Endodermal cell (in vitro differentiated cells): ENCODE measurements at regions not wholly inside any gene's neighbourhood (a gene's known extent, or its start where the extent isn't known, plus 50 kb on each side); places are given as distances from the start of the nearest gene placed in this dataset.

ENCODE experiments used
- DNase-seq: peaks from one replicate; pipeline ENCODE4 v3.0.0-alpha.2; 2017
- H3K27ac ChIP-seq: 2 replicates; pipeline ENCODE4 v1.5.1; 2013; ENCODE audit warnings: mild to moderate bottlenecking, low read depth, low read length, moderate library complexity
- H3K27me3 ChIP-seq: 2 replicates; pipeline ENCODE4 v1.6.1; 2013; ENCODE audit warnings: mild to moderate bottlenecking, low read length, moderate library complexity; ENCODE audit not compliant: insufficient read depth, control insufficient read depth, poor library complexity, severe bottlenecking
- H3K36me3 ChIP-seq: 2 replicates; pipeline ENCODE4 v1.7.0; 2013; ENCODE audit warnings: mild to moderate bottlenecking, low read length, moderate library complexity; ENCODE audit not compliant: control insufficient read depth, insufficient read depth
- H3K4me1 ChIP-seq: one replicate; pipeline ENCODE4 v1.7.0; 2013; ENCODE audit warnings: low read length; ENCODE audit not compliant: control insufficient read depth, insufficient read depth
- H3K4me3 ChIP-seq: 2 replicates; pipeline ENCODE4 v1.5.1; 2013; ENCODE audit warnings: mild to moderate bottlenecking, low read length, moderate library complexity
- H3K9ac ChIP-seq: 2 replicates; pipeline ENCODE4 v1.6.1; 2013; ENCODE audit warnings: mild to moderate bottlenecking, low read length, moderate library complexity; ENCODE audit not compliant: poor library complexity, severe bottlenecking; ENCODE audit errors: extremely low read depth
- H3K9me3 ChIP-seq: 2 replicates; pipeline ENCODE4 v1.6.1; 2013; ENCODE audit warnings: mild to moderate bottlenecking, low read length, moderate library complexity; ENCODE audit not compliant: control insufficient read depth
- H3K27ac Mint-ChIP-seq: 2 replicates; pipeline ENCODE4 v1.8.0; 2020; ENCODE audit warnings: mixed read lengths
- H3K27me3 Mint-ChIP-seq: 2 replicates; pipeline ENCODE4 v1.8.0; 2021; ENCODE audit warnings: mild to moderate bottlenecking, mixed read lengths; ENCODE audit not compliant: insufficient read depth
- H3K36me3 Mint-ChIP-seq: 2 replicates; pipeline ENCODE4 v1.8.0; 2020; ENCODE audit warnings: low read depth, mixed read lengths
- H3K4me1 Mint-ChIP-seq: 2 replicates; pipeline ENCODE4 v1.8.0; 2020; ENCODE audit warnings: mixed read lengths
- H3K4me3 Mint-ChIP-seq: 2 replicates; pipeline ENCODE4 v1.8.0; 2020; ENCODE audit warnings: mild to moderate bottlenecking, moderate library complexity, mixed read lengths
- H3K9me3 Mint-ChIP-seq: 2 replicates; pipeline ENCODE4 v1.8.0; 2020; ENCODE audit warnings: mild to moderate bottlenecking, mixed read lengths
- CTCF ChIP-seq: fragments of 200-600 bp; sonication (generic); conservative IDR thresholded peaks from 2 replicates; pipeline ENCODE4 v1.5.0; 2021; ENCODE audit warnings: antibody characterized with exemption, mild to moderate bottlenecking
- WGBS, 2 experiments: methylation state at CpG; one replicate each; pipeline versions ENCODE4 v1.1.5 to v1.1.7; 2013; ENCODE audit warnings: missing lambda C conversion rate in 2 of 2, mixed read lengths in 1 of 2; ENCODE audit not compliant: insufficient coverage in 1 of 2, insufficient read length in 1 of 2; 5-methylcytosine and 5-hydroxymethylcytosine counted together

- no peaks in the 10 kb centered on the region for H3K36me3 Mint-ChIP-seq
- no peaks in the 10 kb centered on the region for H3K4me1 ChIP-seq
- DNase-seq = no peak
- H3K9me3 ChIP-seq = no peaks in the 10 kb centered on the region
- no peaks in the 10 kb centered on the region for H3K9me3 Mint-ChIP-seq
- H3K4me1 Mint-ChIP-seq = peaks cover 18% of the 10 kb centered on the region
- TF ChIP-seq CTCF = no peak
- H3K4me3 Mint-ChIP-seq = no peak overlapping the region
- H3K27me3 ChIP-seq = peaks cover 26% of the 10 kb centered on the region
- H3K9ac ChIP-seq = no peak overlapping the region
- no peak overlapping the region for H3K27ac ChIP-seq
- 86% methylated on average over 1 to 5 of the region's 5 CpGs for WGBS, 2 experiments
- H3K4me3 ChIP-seq = no peak overlapping the region
- H3K36me3 ChIP-seq = no peaks in the 10 kb centered on the region
- H3K27ac Mint-ChIP-seq = no peak overlapping the region
- peaks cover 18% of the 10 kb centered on the region for H3K27me3 Mint-ChIP-seq
Observed at GRCh38 chr19:32040236-32040635, 305.2 kb upstream of the ZNF507 start.

GRCh38 chr19:32041681-32042292 is 303.6 kb upstream of the ZNF507 start:
- no peaks in the 10 kb centered on the region for H3K36me3 Mint-ChIP-seq
- H3K4me3 ChIP-seq = peak overlapping the region; percentile 81
- no peaks in the 10 kb centered on the region for H3K9me3 ChIP-seq
- peak; percentile 76 for DNase-seq
- peaks cover 8% of the 10 kb centered on the region for H3K4me1 Mint-ChIP-seq
- H3K9me3 Mint-ChIP-seq = no peaks in the 10 kb centered on the region
- H3K4me3 Mint-ChIP-seq = peak overlapping the region; percentile 59
- peaks cover 18% of the 10 kb centered on the region for H3K27me3 Mint-ChIP-seq
- 3 to 10% methylated on average over 15 to 19 of the region's 23 CpGs for WGBS, 2 experiments
- peak; percentile 95 for TF ChIP-seq CTCF
- H3K9ac ChIP-seq = no peak overlapping the region
- H3K36me3 ChIP-seq = no peaks in the 10 kb centered on the region
- no peak overlapping the region for H3K27ac Mint-ChIP-seq
- no peak overlapping the region for H3K27ac ChIP-seq
- H3K27me3 ChIP-seq = peaks cover 26% of the 10 kb centered on the region
- H3K4me1 ChIP-seq = no peaks in the 10 kb centered on the region

DNA sequence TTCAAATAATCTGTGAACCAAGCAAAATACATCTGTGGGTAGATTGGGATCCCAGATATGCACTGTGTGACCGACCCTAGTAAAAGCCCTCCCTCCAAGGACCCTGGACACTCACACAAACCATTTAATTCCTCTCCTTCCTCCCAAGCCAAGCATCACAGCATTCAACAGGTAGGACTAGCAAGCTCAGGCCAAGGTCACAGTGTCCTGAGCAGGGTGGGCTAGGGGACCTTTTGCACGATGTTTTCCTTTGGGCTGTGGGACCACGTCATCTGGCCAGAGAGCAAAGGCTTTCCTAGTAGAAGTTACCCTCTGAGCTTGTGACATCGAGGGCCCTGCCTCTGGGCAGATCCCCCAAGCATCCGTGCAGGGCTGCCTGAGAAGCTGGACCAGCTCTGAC is 297.6 kb upstream of the ZNF507 start:
- no peak overlapping the region for H3K4me3 Mint-ChIP-seq
- no peak overlapping the region for H3K27ac Mint-ChIP-seq
- Histone ChIP-seq H3K9me3 (no peaks in the 10 kb centered on the region), H3K27me3 (peaks cover 9% of the 10 kb centered on the region), H3K9ac (no peak overlapping the region), H3K36me3 (no peaks in the 10 kb centered on the region), H3K4me3 (no peak overlapping the region), H3K27ac (no peak overlapping the region), H3K4me1 (no peaks in the 10 kb centered on the region)
- no peak for TF ChIP-seq CTCF
- no peaks in the 10 kb centered on the region for H3K36me3 Mint-ChIP-seq
- peaks cover 6% of the 10 kb centered on the region for H3K27me3 Mint-ChIP-seq
- DNase-seq = no peak
- WGBS, 2 experiments = 90 to 91% methylated on average over 4 to 5 of the region's 5 CpGs
- H3K9me3 Mint-ChIP-seq = no peaks in the 10 kb centered on the region
- no peaks in the 10 kb centered on the region for H3K4me1 Mint-ChIP-seq
